ENCODE measurements at regions not wholly inside any gene's neighbourhood (a gene's known extent, or its start where the extent isn't known, plus 50 kb on each side); places are given as distances from the start of the nearest gene placed in this dataset.

GRCh38 chr4:120498678-120499077 lies 423.8 kb downstream of the PRDM5 start:
- H3K27me3 ChIP-seq (ENCODE audit: control insufficient read depth in 2 of 2, insufficient read depth in 2 of 2, low read length in 2 of 2): no peaks in the 10 kb centered on the region
- H3K36me3 ChIP-seq (ENCODE audit: control insufficient read depth in 2 of 2, insufficient read depth in 2 of 2, low read length in 2 of 2): no peaks in the 10 kb centered on the region
- no peak overlapping the region for H3K9ac ChIP-seq (ENCODE audit: low read depth in 1 of 2, low read length in 2 of 2)
- no peaks in the 10 kb centered on the region for H3K9me3 ChIP-seq (ENCODE audit: control insufficient read depth in 2 of 2, low read length in 2 of 2)
- no peak overlapping the region for H3K4me3 ChIP-seq (ENCODE audit: low read length in 2 of 2)
- no peaks in the 10 kb centered on the region for H3K4me1 ChIP-seq (ENCODE audit: control insufficient read depth in 2 of 2, insufficient read depth in 2 of 2, low read length in 2 of 2)
- H3K27ac ChIP-seq (ENCODE audit: low read depth in 2 of 2, low read length in 2 of 2): no peak overlapping the region

DNA sequence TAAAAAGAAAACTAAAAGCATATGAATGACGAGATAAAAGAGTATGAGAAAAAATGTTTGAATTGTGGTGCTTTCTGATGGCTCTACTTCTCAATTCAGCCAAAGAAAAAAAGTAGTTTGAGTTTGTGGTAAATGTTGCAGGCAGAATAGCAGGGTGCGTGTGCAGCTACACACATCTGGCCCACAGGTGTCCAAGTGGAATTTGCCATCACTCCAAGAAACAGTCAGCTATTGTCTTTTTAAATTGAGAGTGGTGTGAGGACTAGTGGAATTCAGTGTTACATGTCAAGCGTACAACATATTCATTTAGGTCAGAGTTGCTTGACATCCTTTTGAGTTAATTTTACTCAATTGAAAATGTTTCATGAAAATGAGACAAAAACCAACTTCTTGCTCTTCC lies 424.8 kb upstream of the MAD2L1 start:
- Histone ChIP-seq H3K36me3 (ENCODE audit: control insufficient read depth in 2 of 2, insufficient read depth in 2 of 2, low read length in 2 of 2) (no peaks in the 10 kb centered on the region), H3K27ac (ENCODE audit: low read depth in 2 of 2, low read length in 2 of 2) (no peak overlapping the region), H3K4me3 (ENCODE audit: low read length in 2 of 2) (no peak overlapping the region), H3K27me3 (ENCODE audit: control insufficient read depth in 2 of 2, insufficient read depth in 2 of 2, low read length in 2 of 2) (no peaks in the 10 kb centered on the region), H3K9ac (ENCODE audit: low read depth in 1 of 2, low read length in 2 of 2) (no peak overlapping the region), H3K9me3 (ENCODE audit: control insufficient read depth in 2 of 2, low read length in 2 of 2) (no peaks in the 10 kb centered on the region), H3K4me1 (ENCODE audit: control insufficient read depth in 2 of 2, insufficient read depth in 2 of 2, low read length in 2 of 2) (no peaks in the 10 kb centered on the region)

- H3K9ac ChIP-seq (ENCODE audit: low read depth in 1 of 2, low read length in 2 of 2): no peak overlapping the region
These were observed 415.1 kb upstream of the MAD2L1 start for GRCh38 chr4:120481756-120482155.

DNA sequence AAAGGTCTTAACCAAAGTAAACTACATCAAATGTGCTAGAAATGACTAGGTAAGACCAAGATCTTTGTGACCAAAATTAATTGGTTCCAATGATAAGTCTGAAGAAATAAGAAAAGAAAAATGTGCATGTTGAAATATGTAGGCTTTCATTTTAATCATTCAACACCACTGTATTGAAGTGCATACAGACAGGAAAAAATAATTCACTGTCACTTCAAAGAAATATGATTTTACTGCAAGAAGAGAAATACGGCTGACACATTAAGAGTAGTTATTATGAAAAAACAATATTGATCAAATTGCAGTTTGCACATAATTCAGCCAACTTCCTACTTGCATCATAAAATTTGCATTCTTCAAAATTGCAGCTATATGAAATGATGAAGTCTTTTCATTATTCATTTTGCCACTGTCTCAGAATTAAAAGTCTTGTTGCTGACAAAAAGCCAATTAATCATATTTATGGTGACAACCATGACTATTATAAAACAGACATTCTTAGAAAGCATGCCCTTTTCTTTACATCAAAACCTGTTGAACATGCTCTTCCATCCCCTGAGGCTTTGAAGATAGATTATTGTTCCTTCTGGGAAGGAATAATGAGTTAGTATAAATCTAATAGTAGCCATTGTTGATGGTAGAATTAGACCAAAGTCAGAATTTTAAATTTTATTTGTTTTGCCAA lies 405.9 kb upstream of the MAD2L1 start:
- H3K36me3 ChIP-seq (ENCODE audit: control insufficient read depth in 2 of 2, insufficient read depth in 2 of 2, low read length in 2 of 2): no peaks in the 10 kb centered on the region
- H3K4me3 ChIP-seq (ENCODE audit: low read length in 2 of 2): no peak overlapping the region
- H3K4me1 ChIP-seq (ENCODE audit: control insufficient read depth in 2 of 2, insufficient read depth in 2 of 2, low read length in 2 of 2): no peaks in the 10 kb centered on the region
- H3K27me3 ChIP-seq (ENCODE audit: control insufficient read depth in 2 of 2, insufficient read depth in 2 of 2, low read length in 2 of 2): no peaks in the 10 kb centered on the region
- H3K9me3 ChIP-seq (ENCODE audit: control insufficient read depth in 2 of 2, low read length in 2 of 2): no peaks in the 10 kb centered on the region
- H3K27ac ChIP-seq (ENCODE audit: low read depth in 2 of 2, low read length in 2 of 2): no peak overlapping the region
- H3K9ac ChIP-seq (ENCODE audit: low read depth in 1 of 2, low read length in 2 of 2): no peak overlapping the region

More at GRCh38 chr4:120481756-120482155, 415.1 kb upstream of the MAD2L1 start:
- H3K36me3 ChIP-seq (ENCODE audit: control insufficient read depth in 2 of 2, insufficient read depth in 2 of 2, low read length in 2 of 2): no peaks in the 10 kb centered on the region
- no peak overlapping the region for H3K4me3 ChIP-seq (ENCODE audit: low read length in 2 of 2)
- no peaks in the 10 kb centered on the region for H3K4me1 ChIP-seq (ENCODE audit: control insufficient read depth in 2 of 2, insufficient read depth in 2 of 2, low read length in 2 of 2)
- H3K27me3 ChIP-seq (ENCODE audit: control insufficient read depth in 2 of 2, insufficient read depth in 2 of 2, low read length in 2 of 2): no peaks in the 10 kb centered on the region
- no peak overlapping the region for H3K27ac ChIP-seq (ENCODE audit: low read depth in 2 of 2, low read length in 2 of 2)
- no peaks in the 10 kb centered on the region for H3K9me3 ChIP-seq (ENCODE audit: control insufficient read depth in 2 of 2, low read length in 2 of 2)

DNA sequence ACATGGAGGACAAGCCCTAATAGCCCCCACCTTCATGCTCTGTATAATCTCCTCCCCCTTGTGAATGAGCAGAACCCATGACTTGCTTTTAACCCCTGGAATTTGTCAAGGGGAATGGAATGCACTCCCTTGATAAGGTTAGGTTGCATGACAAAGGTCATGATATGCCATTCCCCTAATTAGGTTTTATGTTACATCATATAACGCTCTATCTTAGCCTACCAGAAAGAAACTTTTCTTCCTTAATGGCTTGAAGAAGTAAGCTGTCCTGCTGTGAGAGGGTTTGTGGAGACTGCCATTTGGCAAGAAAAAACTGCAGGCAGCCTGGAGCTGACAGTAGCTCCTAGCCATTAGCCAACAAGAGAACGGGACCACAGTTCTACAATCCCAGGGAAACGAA lies 399.8 kb upstream of the MAD2L1 start:
- no peak overlapping the region for H3K9ac ChIP-seq (ENCODE audit: low read depth in 1 of 2, low read length in 2 of 2)
- no peak overlapping the region for H3K4me3 ChIP-seq (ENCODE audit: low read length in 2 of 2)
- H3K27me3 ChIP-seq (ENCODE audit: control insufficient read depth in 2 of 2, insufficient read depth in 2 of 2, low read length in 2 of 2): no peaks in the 10 kb centered on the region
- no peaks in the 10 kb centered on the region for H3K4me1 ChIP-seq (ENCODE audit: control insufficient read depth in 2 of 2, insufficient read depth in 2 of 2, low read length in 2 of 2)
- no peaks in the 10 kb centered on the region for H3K36me3 ChIP-seq (ENCODE audit: control insufficient read depth in 2 of 2, insufficient read depth in 2 of 2, low read length in 2 of 2)
- H3K9me3 ChIP-seq (ENCODE audit: control insufficient read depth in 2 of 2, low read length in 2 of 2): no peaks in the 10 kb centered on the region
- no peak overlapping the region for H3K27ac ChIP-seq (ENCODE audit: low read depth in 2 of 2, low read length in 2 of 2)

- Histone ChIP-seq H3K4me3 (ENCODE audit: low read length in 2 of 2) (no peak overlapping the region), H3K9ac (ENCODE audit: low read depth in 1 of 2, low read length in 2 of 2) (no peak overlapping the region), H3K9me3 (ENCODE audit: control insufficient read depth in 2 of 2, low read length in 2 of 2) (no peaks in the 10 kb centered on the region), H3K27ac (ENCODE audit: low read depth in 2 of 2, low read length in 2 of 2) (no peak overlapping the region), H3K36me3 (ENCODE audit: control insufficient read depth in 2 of 2, insufficient read depth in 2 of 2, low read length in 2 of 2) (no peaks in the 10 kb centered on the region), H3K27me3 (ENCODE audit: control insufficient read depth in 2 of 2, insufficient read depth in 2 of 2, low read length in 2 of 2) (no peaks in the 10 kb centered on the region), H3K4me1 (ENCODE audit: control insufficient read depth in 2 of 2, insufficient read depth in 2 of 2, low read length in 2 of 2) (no peaks in the 10 kb centered on the region)
These were observed 388.1 kb upstream of the MAD2L1 start for GRCh38 chr4:120454788-120455187.

GRCh38 chr4:120452536-120452935 lies 385.9 kb upstream of the MAD2L1 start:
- H3K27me3 ChIP-seq (ENCODE audit: control insufficient read depth in 2 of 2, insufficient read depth in 2 of 2, low read length in 2 of 2): no peaks in the 10 kb centered on the region
- no peak overlapping the region for H3K9ac ChIP-seq (ENCODE audit: low read depth in 1 of 2, low read length in 2 of 2)
- H3K4me1 ChIP-seq (ENCODE audit: control insufficient read depth in 2 of 2, insufficient read depth in 2 of 2, low read length in 2 of 2): no peaks in the 10 kb centered on the region
- no peaks in the 10 kb centered on the region for H3K9me3 ChIP-seq (ENCODE audit: control insufficient read depth in 2 of 2, low read length in 2 of 2)
- H3K4me3 ChIP-seq (ENCODE audit: low read length in 2 of 2): no peak overlapping the region
- H3K36me3 ChIP-seq (ENCODE audit: control insufficient read depth in 2 of 2, insufficient read depth in 2 of 2, low read length in 2 of 2): no peaks in the 10 kb centered on the region
- H3K27ac ChIP-seq (ENCODE audit: low read depth in 2 of 2, low read length in 2 of 2): no peak overlapping the region

DNA sequence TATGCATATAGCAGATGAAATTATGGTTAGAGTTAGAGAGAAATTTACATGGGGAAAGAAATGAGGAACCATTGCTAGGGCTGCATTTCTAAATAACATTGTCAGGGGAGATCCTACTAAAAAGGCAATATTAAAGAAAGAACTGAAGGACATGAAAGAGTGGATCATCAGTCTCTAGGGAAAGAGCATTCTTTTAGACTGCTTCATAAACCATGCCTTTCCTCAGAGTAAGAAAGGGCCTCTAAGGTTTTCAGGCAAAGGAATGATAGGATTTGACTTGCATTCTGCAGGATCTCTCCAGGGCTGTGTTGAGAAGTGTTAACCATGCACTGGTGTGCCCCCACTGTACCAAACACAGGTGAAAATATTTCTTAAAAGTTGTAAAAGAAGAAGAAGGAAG lies 385.4 kb upstream of the MAD2L1 start:
- H3K9me3 ChIP-seq (ENCODE audit: control insufficient read depth in 2 of 2, low read length in 2 of 2): no peaks in the 10 kb centered on the region
- no peaks in the 10 kb centered on the region for H3K36me3 ChIP-seq (ENCODE audit: control insufficient read depth in 2 of 2, insufficient read depth in 2 of 2, low read length in 2 of 2)
- H3K9ac ChIP-seq (ENCODE audit: low read depth in 1 of 2, low read length in 2 of 2): no peak overlapping the region
- no peak overlapping the region for H3K27ac ChIP-seq (ENCODE audit: low read depth in 2 of 2, low read length in 2 of 2)
- no peaks in the 10 kb centered on the region for H3K27me3 ChIP-seq (ENCODE audit: control insufficient read depth in 2 of 2, insufficient read depth in 2 of 2, low read length in 2 of 2)
- no peak overlapping the region for H3K4me3 ChIP-seq (ENCODE audit: low read length in 2 of 2)
- no peaks in the 10 kb centered on the region for H3K4me1 ChIP-seq (ENCODE audit: control insufficient read depth in 2 of 2, insufficient read depth in 2 of 2, low read length in 2 of 2)

DNA sequence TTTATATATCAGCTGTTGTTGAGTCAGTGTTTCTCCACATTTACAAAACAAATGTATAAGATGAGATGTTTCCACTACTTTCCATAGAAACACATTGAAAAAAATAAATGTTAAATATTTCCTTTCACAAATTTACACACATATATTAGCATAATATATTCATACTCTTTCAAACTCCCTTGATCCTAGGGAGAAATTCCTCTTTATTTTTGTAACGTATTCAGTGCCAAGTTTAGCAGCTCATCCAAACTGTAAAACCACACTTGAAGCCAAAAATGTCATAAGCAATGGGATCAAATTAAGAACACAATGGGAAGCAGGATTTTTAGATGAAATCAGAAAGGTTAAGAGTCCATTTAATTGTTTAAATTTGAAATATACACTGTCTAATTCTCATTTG lies 381.1 kb upstream of the MAD2L1 start:
- no peak overlapping the region for H3K4me3 ChIP-seq (ENCODE audit: low read length in 2 of 2)
- no peaks in the 10 kb centered on the region for H3K4me1 ChIP-seq (ENCODE audit: control insufficient read depth in 2 of 2, insufficient read depth in 2 of 2, low read length in 2 of 2)
- H3K36me3 ChIP-seq (ENCODE audit: control insufficient read depth in 2 of 2, insufficient read depth in 2 of 2, low read length in 2 of 2): no peaks in the 10 kb centered on the region
- no peak overlapping the region for H3K27ac ChIP-seq (ENCODE audit: low read depth in 2 of 2, low read length in 2 of 2)
- no peaks in the 10 kb centered on the region for H3K9me3 ChIP-seq (ENCODE audit: control insufficient read depth in 2 of 2, low read length in 2 of 2)
- H3K9ac ChIP-seq (ENCODE audit: low read depth in 1 of 2, low read length in 2 of 2): no peak overlapping the region
- H3K27me3 ChIP-seq (ENCODE audit: control insufficient read depth in 2 of 2, insufficient read depth in 2 of 2, low read length in 2 of 2): no peaks in the 10 kb centered on the region

DNA sequence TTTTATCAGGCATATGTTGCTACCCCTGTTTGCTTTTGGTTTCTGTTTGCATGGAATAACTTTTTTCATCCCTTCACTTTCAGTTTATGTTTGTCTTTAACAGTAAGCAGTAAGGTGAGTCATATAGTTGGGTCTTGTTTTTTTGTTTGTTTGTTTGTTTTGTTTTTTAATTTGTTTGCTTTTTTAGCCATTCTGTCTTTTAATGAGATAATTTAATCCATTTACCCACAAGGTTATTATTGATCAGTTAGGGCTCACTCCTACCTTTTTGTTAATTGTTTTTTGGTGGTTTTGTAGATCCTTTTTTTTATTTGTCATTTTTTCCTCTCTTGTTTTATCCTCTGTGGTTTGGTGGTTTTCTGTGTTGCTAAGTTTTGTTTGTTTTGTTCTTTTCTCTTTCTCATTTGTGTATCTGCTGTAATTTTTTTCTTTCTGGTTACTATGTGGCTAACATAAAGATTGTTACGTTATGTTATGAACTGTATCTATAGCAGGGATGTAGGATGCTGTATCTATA lies 379.5 kb upstream of the MAD2L1 start:
- H3K9me3 ChIP-seq (ENCODE audit: control insufficient read depth in 2 of 2, low read length in 2 of 2): no peaks in the 10 kb centered on the region
- H3K4me3 ChIP-seq (ENCODE audit: low read length in 2 of 2): no peak overlapping the region
- no peak overlapping the region for H3K9ac ChIP-seq (ENCODE audit: low read depth in 1 of 2, low read length in 2 of 2)
- H3K27ac ChIP-seq (ENCODE audit: low read depth in 2 of 2, low read length in 2 of 2): no peak overlapping the region
- no peaks in the 10 kb centered on the region for H3K4me1 ChIP-seq (ENCODE audit: control insufficient read depth in 2 of 2, insufficient read depth in 2 of 2, low read length in 2 of 2)
- no peaks in the 10 kb centered on the region for H3K36me3 ChIP-seq (ENCODE audit: control insufficient read depth in 2 of 2, insufficient read depth in 2 of 2, low read length in 2 of 2)
- H3K27me3 ChIP-seq (ENCODE audit: control insufficient read depth in 2 of 2, insufficient read depth in 2 of 2, low read length in 2 of 2): no peaks in the 10 kb centered on the region

Data from mucosa of rectum (tissue), 2 donors.